ENCODE measurements at regions not wholly inside any gene's neighbourhood (a gene's known extent, or its start where the extent isn't known, plus 50 kb on each side); places are given as distances from the start of the nearest gene placed in this dataset.

GRCh38 chr4:53717064-53717549 is 125.8 kb upstream of the LNX1 start:
- Histone ChIP-seq H3K36me3 (ENCODE audit: control insufficient read depth in 1 of 2, insufficient read depth in 2 of 2, low read length in 2 of 2) (no peaks in the 10 kb centered on the region), H3K27me3 (ENCODE audit: insufficient read depth, low read length) (peaks cover 50% of the 10 kb centered on the region), H3K9me3 (ENCODE audit: control insufficient read depth in 1 of 2, insufficient read depth in 1 of 2, low read depth in 1 of 2, low read length in 2 of 2) (no peaks in the 10 kb centered on the region), H3K27ac (ENCODE audit: low read depth, low read length) (no peak overlapping the region), H3K79me2 (ENCODE audit: insufficient read depth, low read length) (no peaks in the 10 kb centered on the region), H3K9ac (ENCODE audit: low read length) (no peak overlapping the region), H2AFZ (ENCODE audit: low read depth, low read length, poor library complexity, severe bottlenecking) (no peak overlapping the region), H3K9me2 (ENCODE audit: insufficient read depth) (no peaks in the 10 kb centered on the region), H4K20me1 (ENCODE audit: insufficient read depth) (no peaks in the 10 kb centered on the region), H3K4me2 (ENCODE audit: low read length) (no peak overlapping the region), H3K4me3 (replicated peaks in 1 of 2; ENCODE audit: low read depth in 1 of 2, low read length in 2 of 2) (no peak overlapping the region), H3K4me1 (ENCODE audit: control insufficient read depth in 1 of 2, insufficient read depth in 2 of 2, low read length in 2 of 2) (no peaks in the 10 kb centered on the region)
- BruUV-seq (replicated peaks), result no TSS peak
- intact Hi-C loops (cut with micrococcal nuclease), result loop anchor here (10.0 kb wide), 1 partner anchor 62 kb away; no protein-coding TSS in a partner anchor
- ATAC-seq (no peak), DNase-seq (ENCODE audit: low read depth, low spot score) (no peak)
- ChIA-PET CTCF (interaction anchor here (2.6 kb wide), 1 partner anchor 11 kb away, joined by 10 read pairs; no protein-coding TSS in a partner anchor), POLR2A (no interaction called here), RAD21 (ENCODE audit: low non-redundant PET in 1 of 2, low total read pairs in 2 of 2, uncharacterized antibody in 2 of 2, unreplicated experiment in 2 of 2) (no interaction called here)
- TF ChIP-seq CBX3 (IDR thresholded peaks at IDR 0.05; ENCODE audit: low read depth), result no peak
- TF ChIP-seq TCF7L2 (IDR thresholded peaks at IDR 0.05; ENCODE audit: borderline replicate concordance, extremely low read depth, insufficient read depth, insufficient read length), result no peak
- TF ChIP-seq MAX (IDR thresholded peaks at IDR 0.05), result no peak
- TF ChIP-seq ELF1 (IDR thresholded peaks at IDR 0.05; ENCODE audit: borderline replicate concordance, low read depth), result no peak
- TF ChIP-seq YY1 (IDR thresholded peaks at IDR 0.05; ENCODE audit: extremely low read depth, insufficient replicate concordance, low read depth, low read length), result no peak
- TF ChIP-seq ATF3 (IDR thresholded peaks at IDR 0.05), result no peak
- TF ChIP-seq ZBTB33 (IDR thresholded peaks at IDR 0.05; ENCODE audit: extremely low read depth, insufficient replicate concordance, low read length), result no peak
- no peak for TF ChIP-seq SIN3A (IDR thresholded peaks at IDR 0.05; ENCODE audit: low read depth)
- TF ChIP-seq CEBPB (IDR thresholded peaks at IDR 0.05; ENCODE audit: low read depth), result no peak
- TF ChIP-seq SRF (IDR thresholded peaks at IDR 0.05; ENCODE audit: low read depth), result no peak

Data from HCT116 (cell line).